ACC112 (cell line): ENCODE measurements at regions not wholly inside any gene's neighbourhood (a gene's known extent, or its start where the extent isn't known, plus 50 kb on each side); places are given as distances from the start of the nearest gene placed in this dataset.

Source experiments
- H2AFZ ChIP-seq: fragments of 200-600 bp; sonication (generic); one replicate; pipeline ENCODE4 v1.6.0; 2017; ENCODE audit warnings: antibody characterized with exemption, low read length; ENCODE audit not compliant: unreplicated experiment
- H3K27ac ChIP-seq: fragments of 200-600 bp; sonication (generic); 2 replicates; pipeline ENCODE4 v1.5.1; 2014; ENCODE audit warnings: low read depth, mild to moderate bottlenecking, antibody characterized with exemption, low read length, moderate library complexity
- H3K27me3 ChIP-seq: fragments of 200-600 bp; sonication (generic); 2 replicates; pipeline ENCODE4 v1.6.1; 2014; ENCODE audit warnings: mild to moderate bottlenecking, antibody characterized with exemption, low read length, moderate library complexity, mixed read lengths; ENCODE audit not compliant: insufficient read depth
- H3K36me3 ChIP-seq: fragments of 200-600 bp; sonication (generic); 2 replicates; pipeline ENCODE4 v1.6.1; 2016; ENCODE audit warnings: mild to moderate bottlenecking, antibody characterized with exemption, low read length, moderate library complexity, mixed read lengths; ENCODE audit not compliant: insufficient read depth
- H3K4me1 ChIP-seq: fragments of 200-600 bp; sonication (generic); one replicate; pipeline ENCODE4 v1.6.1; 2016; ENCODE audit warnings: low read length, mixed read lengths; ENCODE audit not compliant: insufficient read depth, unreplicated experiment, control insufficient read depth
- H3K4me3 ChIP-seq: fragments of 200-600 bp; sonication (generic); 2 replicates; pipeline ENCODE4 v1.5.1; 2014; ENCODE audit warnings: mild to moderate bottlenecking, low read depth, low read length
- H3K79me2 ChIP-seq: fragments of 200-600 bp; sonication (generic); one replicate; pipeline ENCODE4 v1.6.0; 2016; ENCODE audit warnings: low read length; ENCODE audit not compliant: control insufficient read depth, unreplicated experiment, insufficient read depth

DNA sequence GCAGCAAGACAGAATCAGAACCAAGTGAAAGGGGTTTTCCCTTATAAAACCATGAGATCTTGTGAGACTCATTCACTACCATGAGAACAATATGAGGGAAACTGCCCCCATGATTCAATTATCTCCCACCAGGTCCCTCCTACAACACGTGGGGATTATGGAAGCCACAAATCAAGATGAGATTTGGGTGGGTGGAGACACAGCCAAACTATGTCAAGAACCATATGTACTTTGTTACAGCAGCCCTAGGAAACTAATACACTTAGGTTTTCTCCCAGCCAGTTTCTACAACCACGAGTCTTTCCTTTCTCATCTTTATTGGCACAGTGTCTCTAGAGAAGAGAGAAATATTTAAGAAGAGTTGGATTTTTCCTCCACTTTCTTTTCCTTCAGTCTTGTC lies 72.6 kb downstream of the BTG1 start:
- no peak overlapping the region for H3K4me3 ChIP-seq
- H3K27ac ChIP-seq = no peak overlapping the region
- peaks cover 33% of the 10 kb centered on the region for H3K4me1 ChIP-seq
- H3K79me2 ChIP-seq = no peaks in the 10 kb centered on the region
- H3K27me3 ChIP-seq = no peaks in the 10 kb centered on the region
- no peak overlapping the region for H2AFZ ChIP-seq
- no peaks in the 10 kb centered on the region for H3K36me3 ChIP-seq

DNA sequence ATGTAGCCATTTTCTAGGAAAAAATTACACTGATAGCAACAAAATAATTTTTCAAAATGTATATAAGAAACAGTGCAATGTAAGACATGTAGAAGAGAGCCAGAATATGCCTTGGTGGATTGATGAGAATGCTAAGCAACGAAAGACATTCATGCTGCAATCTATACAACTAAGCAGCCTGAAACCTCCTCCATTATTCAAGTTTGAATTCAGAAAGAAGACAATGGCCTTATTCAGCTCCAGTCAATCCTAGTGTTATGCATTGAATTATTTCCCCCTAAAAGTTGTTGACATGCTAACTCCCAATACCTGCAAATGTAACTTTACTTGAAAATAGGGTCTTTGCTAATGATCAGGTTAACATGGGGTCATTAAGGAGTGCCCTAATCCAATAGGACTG lies 73.5 kb downstream of the BTG1 start:
- H3K27ac ChIP-seq = no peak overlapping the region
- peaks cover 24% of the 10 kb centered on the region for H3K4me1 ChIP-seq
- no peaks in the 10 kb centered on the region for H3K36me3 ChIP-seq
- H3K79me2 ChIP-seq = no peaks in the 10 kb centered on the region
- H3K4me3 ChIP-seq = no peak overlapping the region
- no peaks in the 10 kb centered on the region for H3K27me3 ChIP-seq
- no peak overlapping the region for H2AFZ ChIP-seq

- Histone ChIP-seq H3K27me3 (no peaks in the 10 kb centered on the region), H2AFZ (no peak overlapping the region), H3K79me2 (no peaks in the 10 kb centered on the region), H3K27ac (no peak overlapping the region), H3K4me3 (no peak overlapping the region), H3K4me1 (peaks cover 16% of the 10 kb centered on the region), H3K36me3 (no peaks in the 10 kb centered on the region)
Observed at GRCh38 chr12:92070864-92071445, 74.7 kb downstream of the BTG1 start.

- Histone ChIP-seq H3K36me3 (no peaks in the 10 kb centered on the region), H3K79me2 (no peaks in the 10 kb centered on the region), H3K27ac (no peak overlapping the region), H2AFZ (peak overlapping the region; percentile 39), H3K27me3 (no peaks in the 10 kb centered on the region), H3K4me1 (peaks cover 16% of the 10 kb centered on the region), H3K4me3 (no peak overlapping the region)
Observed at GRCh38 chr12:92070054-92070863, 75.4 kb downstream of the BTG1 start.

DNA sequence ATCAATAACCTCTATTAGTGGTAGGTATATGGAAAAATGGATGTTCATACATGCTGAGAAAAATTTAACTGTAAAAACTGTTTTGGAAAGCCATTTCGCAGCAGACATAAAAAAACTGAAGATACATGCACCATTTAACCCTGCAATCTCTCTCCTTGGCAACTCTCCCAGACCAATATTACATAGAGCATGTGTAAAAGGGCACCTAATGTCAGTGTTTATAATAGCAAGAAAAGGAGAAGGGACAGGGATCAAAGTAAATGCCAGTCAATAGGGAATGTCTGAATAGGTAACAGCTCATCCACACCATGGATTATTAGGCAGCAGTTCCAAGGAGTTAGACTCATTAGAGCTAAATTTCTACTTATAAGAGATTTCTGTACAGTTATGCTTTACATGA lies 77.2 kb downstream of the BTG1 start:
- H3K27ac ChIP-seq = no peak overlapping the region
- H3K4me3 ChIP-seq = no peak overlapping the region
- H3K27me3 ChIP-seq = no peaks in the 10 kb centered on the region

DNA sequence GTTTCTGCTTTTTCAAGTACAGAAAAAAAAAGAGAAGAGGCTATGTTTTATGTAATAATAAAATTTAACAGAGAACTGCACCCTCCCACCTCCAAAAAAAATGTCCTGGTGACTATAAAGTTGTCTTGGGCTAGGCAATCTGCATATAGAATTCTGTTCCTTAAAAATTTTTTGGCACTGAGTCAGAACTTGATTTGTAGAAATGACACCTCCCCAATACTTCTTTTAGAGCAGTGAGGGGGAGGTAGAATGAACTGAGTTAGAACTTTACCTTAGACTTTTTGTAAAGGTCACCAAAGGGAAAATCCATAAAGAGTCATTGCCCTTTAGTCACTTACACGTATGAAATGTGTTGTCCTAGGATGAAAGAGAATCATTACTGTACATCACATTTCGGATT lies 80.0 kb downstream of the BTG1 start:
- Histone ChIP-seq H3K27me3 (no peaks in the 10 kb centered on the region), H3K79me2 (no peaks in the 10 kb centered on the region), H3K36me3 (no peaks in the 10 kb centered on the region), H3K4me1 (peaks cover 40% of the 10 kb centered on the region), H3K27ac (no peak overlapping the region), H3K4me3 (no peak overlapping the region), H2AFZ (no peak overlapping the region)

More for the DNA sequence above, 77.2 kb downstream of the BTG1 start:
- Histone ChIP-seq H3K79me2 (no peaks in the 10 kb centered on the region), H3K36me3 (no peaks in the 10 kb centered on the region), H3K4me1 (peaks cover 25% of the 10 kb centered on the region), H2AFZ (no peak overlapping the region)

DNA sequence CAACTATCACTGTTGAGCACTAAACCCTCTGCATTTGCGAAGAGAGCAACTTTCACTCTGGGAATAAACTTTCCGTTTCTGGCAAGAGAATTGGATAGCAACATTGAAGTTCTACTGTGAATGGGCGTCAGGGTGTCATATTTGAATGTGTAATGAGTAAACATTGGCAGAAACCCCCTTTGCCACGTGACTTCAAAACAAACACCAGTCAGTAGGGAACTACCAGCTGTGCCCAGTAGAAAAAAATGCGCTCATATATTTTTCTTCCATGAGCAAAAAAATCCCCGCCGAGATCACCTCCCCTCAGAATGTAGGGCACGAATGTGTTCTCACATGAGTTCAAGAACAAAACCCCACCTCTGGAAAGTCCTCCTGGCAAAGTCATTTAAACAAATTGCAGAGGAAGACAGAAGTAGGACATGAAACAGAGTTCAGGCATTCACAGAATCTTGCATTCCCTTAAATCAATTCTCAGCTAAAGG lies 80.6 kb downstream of the BTG1 start:
- Histone ChIP-seq H2AFZ (peak overlapping the region; percentile 4), H3K4me3 (no peak overlapping the region)

DNA sequence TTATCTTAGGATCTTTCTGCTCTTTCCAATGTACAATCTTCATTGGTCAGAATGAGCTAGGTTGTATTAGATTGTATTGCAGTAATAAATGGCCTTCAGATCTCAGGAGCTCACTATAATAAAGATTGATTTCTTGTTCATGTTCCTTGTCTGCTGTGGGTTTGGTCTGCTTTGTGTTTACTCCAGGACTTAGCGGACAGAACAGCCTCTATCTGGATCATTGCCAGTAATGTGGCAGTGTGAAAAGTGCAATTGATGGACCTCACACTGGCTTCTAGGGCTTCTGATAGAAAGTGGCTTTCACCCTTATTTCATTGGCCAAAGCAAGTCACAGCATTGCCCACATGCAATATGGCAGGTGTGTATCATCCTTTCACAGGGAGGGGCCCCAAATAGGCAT lies 81.2 kb downstream of the BTG1 start:
- H3K4me3 ChIP-seq = no peak overlapping the region
- H3K27ac ChIP-seq = 0 out of 2 replicates have a peak overlapping the region, but pooled peaks have one; percentile 70
- no peaks in the 10 kb centered on the region for H3K27me3 ChIP-seq
- H3K36me3 ChIP-seq = no peaks in the 10 kb centered on the region
- H2AFZ ChIP-seq = no peak overlapping the region
- H3K79me2 ChIP-seq = no peaks in the 10 kb centered on the region
- peaks cover 50% of the 10 kb centered on the region for H3K4me1 ChIP-seq

More for the DNA sequence above, 80.6 kb downstream of the BTG1 start:
- no peak overlapping the region for H3K27ac ChIP-seq
- no peaks in the 10 kb centered on the region for H3K36me3 ChIP-seq
- peaks cover 45% of the 10 kb centered on the region for H3K4me1 ChIP-seq
- no peaks in the 10 kb centered on the region for H3K27me3 ChIP-seq
- H3K79me2 ChIP-seq = no peaks in the 10 kb centered on the region

DNA sequence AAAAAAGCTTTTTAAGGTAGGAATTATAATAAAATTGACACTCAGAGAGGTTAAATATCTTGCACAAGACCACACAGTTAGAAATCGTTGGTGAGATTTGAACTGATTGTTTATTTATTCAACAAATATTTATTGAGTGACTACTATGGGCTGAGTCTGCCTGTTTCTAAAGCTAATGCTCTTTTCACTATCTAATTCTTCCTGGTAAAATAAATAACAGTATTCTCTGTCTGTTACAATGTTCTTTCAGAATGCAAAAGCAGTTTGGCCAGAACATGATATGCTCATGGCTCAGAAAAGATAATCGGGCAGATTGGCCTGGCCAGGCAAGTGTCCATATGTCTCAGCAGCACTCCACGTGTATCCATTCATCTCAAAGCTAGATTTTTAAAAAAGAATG lies 82.0 kb downstream of the BTG1 start:
- no peaks in the 10 kb centered on the region for H3K36me3 ChIP-seq
- H3K4me3 ChIP-seq = no peak overlapping the region
- peaks cover 51% of the 10 kb centered on the region for H3K4me1 ChIP-seq
- no peak overlapping the region for H2AFZ ChIP-seq
- peak overlapping the region; percentile 70 for H3K27ac ChIP-seq
- no peaks in the 10 kb centered on the region for H3K27me3 ChIP-seq
- H3K79me2 ChIP-seq = no peaks in the 10 kb centered on the region

- H3K4me3 ChIP-seq = no peak overlapping the region
- no peak overlapping the region for H2AFZ ChIP-seq
- H3K36me3 ChIP-seq = no peaks in the 10 kb centered on the region
- H3K27ac ChIP-seq = peak overlapping the region; percentile 70
- H3K79me2 ChIP-seq = no peaks in the 10 kb centered on the region
- H3K4me1 ChIP-seq = peaks cover 51% of the 10 kb centered on the region
- H3K27me3 ChIP-seq = no peaks in the 10 kb centered on the region
Observed at GRCh38 chr12:92062539-92063493, 82.8 kb downstream of the BTG1 start.
